B cell (primary cell): ENCODE measurements at regions not wholly inside any gene's neighbourhood (a gene's known extent, or its start where the extent isn't known, plus 50 kb on each side); places are given as distances from the start of the nearest gene placed in this dataset.

ENCODE experiments used
- ATAC-seq: fragments of 200-7000 bp; cut with Tn5 transposase; one replicate; pipeline ENCODE4 v1.10.0; 2021; ENCODE audit warnings: low read depth, mild to moderate bottlenecking, moderate number of reproducible peaks, moderate library complexity
- CTCF ChIA-PET: fragments of 350-600 bp; sonication (Branson Sonifier 250); formaldehyde crosslinking; loops from one replicate; lab custom pipeline; 2021; ENCODE audit warnings: antibody characterized with exemption, inconsistent platforms; lab: Charles Lee
- POLR2A ChIA-PET: fragments of 350-600 bp; sonication (Branson Sonifier 250); formaldehyde crosslinking; loops from one replicate; lab custom pipeline; 2021; ENCODE audit warnings: antibody characterized with exemption; lab: Charles Lee
- DNase-seq: peaks from one replicate; pipeline ENCODE4 v3.0.0; 2013
- H2AFZ ChIP-seq: 2 replicates; pipeline ENCODE4 v1.6.1; 2012; ENCODE audit warnings: mild to moderate bottlenecking, low read depth, low read length; ENCODE audit not compliant: insufficient read depth, poor library complexity, severe bottlenecking
- H3K27ac ChIP-seq, 2 donors: 1 replicate in 1 of 2; 2 replicates in 1 of 2; pipeline ENCODE4 v1.5.1; 2012 to 2013; ENCODE audit warnings: low read length in 2 of 2, mild to moderate bottlenecking in 2 of 2, moderate library complexity in 1 of 2
- H3K27me3 ChIP-seq, 4 experiments: fragments of 200-600 bp in 1 of 4; sonication (generic) in 1 of 4; replicated peaks in 1 of 4; 1 replicate in 2 of 4; 2 replicates in 2 of 4; pipeline versions ENCODE4 v1.6.1 to v1.7.0; 2013 to 2016; ENCODE audit warnings: low read length in 3 of 4, mild to moderate bottlenecking in 2 of 4, mixed read lengths in 1 of 4, moderate library complexity in 1 of 4; ENCODE audit not compliant: insufficient read depth in 4 of 4, control insufficient read depth in 3 of 4; ENCODE audit errors: control extremely low read depth in 1 of 4
- H3K36me3 ChIP-seq, 2 experiments: replicated peaks in 1 of 2; 1 replicate in 1 of 2; 2 replicates in 1 of 2; pipeline versions ENCODE4 v1.6.1 to v1.7.1; 2013; ENCODE audit warnings: low read length in 1 of 2; ENCODE audit not compliant: insufficient read depth in 2 of 2, control insufficient read depth in 1 of 2; ENCODE audit errors: control extremely low read depth in 1 of 2, extremely low read depth in 1 of 2
- H3K4me1 ChIP-seq, 2 donors: fragments of 200-600 bp in 1 of 2; sonication (generic) in 1 of 2; 1 replicate in 1 of 2; 2 replicates in 1 of 2; pipeline versions ENCODE4 v1.5.1 to v1.6.1; 2013 to 2017; ENCODE audit warnings: low read length in 2 of 2; ENCODE audit not compliant: control insufficient read depth in 2 of 2, insufficient read depth in 2 of 2
- H3K4me2 ChIP-seq: replicated peaks from 2 replicates; pipeline ENCODE3; 2012; ENCODE audit warnings: mild to moderate bottlenecking, low read depth, low read length; ENCODE audit not compliant: poor library complexity, severe bottlenecking
- H3K4me3 ChIP-seq, 5 experiments: fragments of 200-600 bp in 1 of 5; sonication (generic) in 1 of 5; 1 replicate in 3 of 5; 2 replicates in 2 of 5; pipeline versions ENCODE4 v1.5.1 to v1.7.0; 2011 to 2016; ENCODE audit warnings: low read length in 4 of 5, mild to moderate bottlenecking in 4 of 5, low read depth in 2 of 5, control low read depth in 1 of 5, moderate library complexity in 1 of 5; ENCODE audit not compliant: insufficient read depth in 1 of 5; ENCODE audit errors: control extremely low read depth in 1 of 5, extremely low read depth in 1 of 5
- H3K79me2 ChIP-seq: fragments of 200-600 bp; sonication (generic); one replicate; pipeline ENCODE4 v1.6.0; 2016; ENCODE audit warnings: low read length; ENCODE audit not compliant: control insufficient read depth, insufficient read depth
- H3K9ac ChIP-seq: fragments of 200-600 bp; sonication (generic); 2 replicates; pipeline ENCODE4 v1.6.1; 2017; ENCODE audit warnings: mild to moderate bottlenecking, low read length, moderate library complexity
- H3K9me3 ChIP-seq, 3 donors: one replicate each; pipeline versions ENCODE4 v1.6.1 to v1.7.1; 2013; ENCODE audit warnings: low read length in 2 of 3; ENCODE audit not compliant: control insufficient read depth in 2 of 3, insufficient read depth in 1 of 3; ENCODE audit errors: control extremely low read depth in 1 of 3
- H4K20me1 ChIP-seq: 2 replicates; pipeline ENCODE4 v1.6.0; 2012; ENCODE audit warnings: mild to moderate bottlenecking, low read length; ENCODE audit not compliant: insufficient read depth, control insufficient read depth, poor library complexity, severe bottlenecking
- H3K27ac Mint-ChIP-seq: one replicate; pipeline ENCODE4 v1.8.0; 2021; ENCODE audit warnings: mixed read lengths
- H3K27me3 Mint-ChIP-seq: one replicate; pipeline ENCODE4 v1.8.0; 2021; ENCODE audit warnings: mixed read lengths
- H3K4me1 Mint-ChIP-seq: one replicate; pipeline ENCODE4 v1.8.0; 2021; ENCODE audit warnings: mixed read lengths
- H3K4me3 Mint-ChIP-seq: one replicate; pipeline ENCODE4 v1.8.0; 2021; ENCODE audit warnings: mixed read lengths
- H3K9me3 Mint-ChIP-seq: one replicate; pipeline ENCODE4 v1.8.0; 2022; ENCODE audit warnings: mixed read lengths; ENCODE audit not compliant: insufficient read depth
- EZH2 ChIP-seq: IDR thresholded peaks from 2 replicates; pipeline ENCODE4 v1.6.1; 2012; ENCODE audit warnings: borderline replicate concordance, low read depth, mild to moderate bottlenecking, moderate library complexity, low read length; ENCODE audit not compliant: insufficient read depth, poor library complexity, severe bottlenecking
- WGBS: methylation state at CpG from one replicate; pipeline ENCODE4 v1.1.5; 2013; ENCODE audit warnings: missing lambda C conversion rate; ENCODE audit not compliant: insufficient coverage; 5-methylcytosine and 5-hydroxymethylcytosine counted together
- intact Hi-C: fragments of 100-400 bp; cut with micrococcal nuclease; formaldehyde crosslinking; loops from one replicate; pipeline ENCODE4 v1.10.0; 2022
- TF ChIP-seq, protein P1 (sequence below): fragments of 200-600 bp; IDR thresholded peaks from one replicate; pipeline ENCODE4 v1.8.0; 2022; ENCODE audit warnings: antibody characterized with exemption, mild to moderate bottlenecking

- Histone ChIP-seq H3K36me3 (no peaks in the 10 kb centered on the region), H3K9me3 (no peaks in the 10 kb centered on the region), H3K4me2 (no peak overlapping the region), H3K27ac (no peak overlapping the region), H4K20me1 (no peaks in the 10 kb centered on the region), H3K4me3 (no peak overlapping the region), H3K4me1 (no peaks in the 10 kb centered on the region), H2AFZ (no peak overlapping the region), H3K27me3 (no peaks in the 10 kb centered on the region), H3K79me2 (no peaks in the 10 kb centered on the region), H3K9ac (no peak overlapping the region)
- H3K4me3 Mint-ChIP-seq, result no peak overlapping the region
- no peak for DNase-seq
- intact Hi-C loops, result no loop called here
- no peaks in the 10 kb centered on the region for H3K9me3 Mint-ChIP-seq
- H3K4me1 Mint-ChIP-seq, result no peaks in the 10 kb centered on the region
- no peak overlapping the region for H3K27ac Mint-ChIP-seq
- POLR2A ChIA-PET, result no interaction called here
- H3K27me3 Mint-ChIP-seq, result no peaks in the 10 kb centered on the region
- TF ChIP-seq, protein P1, sequence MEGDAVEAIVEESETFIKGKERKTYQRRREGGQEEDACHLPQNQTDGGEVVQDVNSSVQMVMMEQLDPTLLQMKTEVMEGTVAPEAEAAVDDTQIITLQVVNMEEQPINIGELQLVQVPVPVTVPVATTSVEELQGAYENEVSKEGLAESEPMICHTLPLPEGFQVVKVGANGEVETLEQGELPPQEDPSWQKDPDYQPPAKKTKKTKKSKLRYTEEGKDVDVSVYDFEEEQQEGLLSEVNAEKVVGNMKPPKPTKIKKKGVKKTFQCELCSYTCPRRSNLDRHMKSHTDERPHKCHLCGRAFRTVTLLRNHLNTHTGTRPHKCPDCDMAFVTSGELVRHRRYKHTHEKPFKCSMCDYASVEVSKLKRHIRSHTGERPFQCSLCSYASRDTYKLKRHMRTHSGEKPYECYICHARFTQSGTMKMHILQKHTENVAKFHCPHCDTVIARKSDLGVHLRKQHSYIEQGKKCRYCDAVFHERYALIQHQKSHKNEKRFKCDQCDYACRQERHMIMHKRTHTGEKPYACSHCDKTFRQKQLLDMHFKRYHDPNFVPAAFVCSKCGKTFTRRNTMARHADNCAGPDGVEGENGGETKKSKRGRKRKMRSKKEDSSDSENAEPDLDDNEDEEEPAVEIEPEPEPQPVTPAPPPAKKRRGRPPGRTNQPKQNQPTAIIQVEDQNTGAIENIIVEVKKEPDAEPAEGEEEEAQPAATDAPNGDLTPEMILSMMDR, result no peak
- no peak for TF ChIP-seq EZH2
- ATAC-seq, result no peak
- CTCF ChIA-PET, result no interaction called here
- WGBS, result 22% methylated on average over 1 of the region's 2 CpGs
Measured at GRCh38 chr3:159652452-159652851, 336.2 kb upstream of the IL12A start.

GRCh38 chr3:159654183-159655134 is 334.2 kb upstream of the IL12A start:
- H3K9ac ChIP-seq, result no peak overlapping the region
- ATAC-seq (no peak), DNase-seq (no peak)
- 100% methylated on average over 1 of the region's 4 CpGs for WGBS
- H3K4me1 Mint-ChIP-seq, result no peaks in the 10 kb centered on the region
- intact Hi-C loops, result no loop called here
- no peaks in the 10 kb centered on the region for H3K9me3 Mint-ChIP-seq
- no peaks in the 10 kb centered on the region for H3K27me3 Mint-ChIP-seq
- no peaks in the 10 kb centered on the region for H4K20me1 ChIP-seq
- TF ChIP-seq, protein P1, result no peak
- TF ChIP-seq EZH2, result no peak
- H3K27me3 ChIP-seq, result no peaks in the 10 kb centered on the region
- ChIA-PET CTCF (no interaction called here), POLR2A (no interaction called here)
- no peak overlapping the region for H3K27ac ChIP-seq
- no peaks in the 10 kb centered on the region for H3K4me1 ChIP-seq
- H3K9me3 ChIP-seq, result no peaks in the 10 kb centered on the region
- H3K79me2 ChIP-seq, result no peaks in the 10 kb centered on the region
- no peaks in the 10 kb centered on the region for H3K36me3 ChIP-seq
- H3K27ac Mint-ChIP-seq, result no peak overlapping the region
- H3K4me3 ChIP-seq, result no peak overlapping the region
- H2AFZ ChIP-seq, result no peak overlapping the region
- no peak overlapping the region for H3K4me2 ChIP-seq
- H3K4me3 Mint-ChIP-seq, result no peak overlapping the region
